RWPE2 (cell line): ENCODE measurements at regions not wholly inside any gene's neighbourhood (a gene's known extent, or its start where the extent isn't known, plus 50 kb on each side); places are given as distances from the start of the nearest gene placed in this dataset.

Experiments used
- ATAC-seq: fragments of 200-7000 bp; cut with Tn5 transposase; 3 replicates; pipeline ENCODE4 v1.9.1; 2021; ENCODE audit warnings: low read depth
- DNase-seq: peaks from one replicate; pipeline ENCODE4 v3.0.0-alpha.2; 2020; ENCODE audit warnings: low spot score
- H3K27ac ChIP-seq: fragments of 450-650 bp; 2 replicates; pipeline ENCODE4 v1.5.1; 2017; ENCODE audit warnings: mild to moderate bottlenecking; ENCODE audit not compliant: poor library complexity, severe bottlenecking
- H3K27me3 ChIP-seq: fragments of 250-450 bp; sonication (Bioruptor Pico); 2 replicates; pipeline ENCODE4 v1.5.1; 2021; ENCODE audit warnings: mild to moderate bottlenecking, moderate library complexity; ENCODE audit not compliant: insufficient read depth, poor library complexity, severe bottlenecking
- H3K36me3 ChIP-seq: fragments of 250-450 bp; sonication (Bioruptor Pico); 2 replicates; pipeline ENCODE4 v1.5.1; 2020; ENCODE audit warnings: low read depth, mild to moderate bottlenecking, moderate library complexity
- H3K4me1 ChIP-seq: fragments of 250-450 bp; sonication (Bioruptor Pico); 2 replicates; pipeline ENCODE4 v1.5.1; 2021; ENCODE audit warnings: mild to moderate bottlenecking, moderate library complexity; ENCODE audit not compliant: insufficient read depth, poor library complexity, severe bottlenecking
- H3K4me3 ChIP-seq: fragments of 250-450 bp; sonication (Bioruptor Pico); 2 replicates; pipeline ENCODE4 v1.5.1; 2021; ENCODE audit warnings: mild to moderate bottlenecking, moderate library complexity; ENCODE audit not compliant: severe bottlenecking
- H3K9me3 ChIP-seq: fragments of 250-450 bp; sonication (Bioruptor Pico); 2 replicates; pipeline ENCODE4 v1.5.1; 2021; ENCODE audit warnings: mild to moderate bottlenecking, moderate library complexity; ENCODE audit not compliant: severe bottlenecking
- TF ChIP-seq, protein P1 (sequence below): fragments of 450-650 bp; IDR thresholded peaks from one replicate; pipeline ENCODE4 v1.5.1; 2017; ENCODE audit warnings: mild to moderate bottlenecking, moderate library complexity; ENCODE audit not compliant: poor library complexity, severe bottlenecking

DNA sequence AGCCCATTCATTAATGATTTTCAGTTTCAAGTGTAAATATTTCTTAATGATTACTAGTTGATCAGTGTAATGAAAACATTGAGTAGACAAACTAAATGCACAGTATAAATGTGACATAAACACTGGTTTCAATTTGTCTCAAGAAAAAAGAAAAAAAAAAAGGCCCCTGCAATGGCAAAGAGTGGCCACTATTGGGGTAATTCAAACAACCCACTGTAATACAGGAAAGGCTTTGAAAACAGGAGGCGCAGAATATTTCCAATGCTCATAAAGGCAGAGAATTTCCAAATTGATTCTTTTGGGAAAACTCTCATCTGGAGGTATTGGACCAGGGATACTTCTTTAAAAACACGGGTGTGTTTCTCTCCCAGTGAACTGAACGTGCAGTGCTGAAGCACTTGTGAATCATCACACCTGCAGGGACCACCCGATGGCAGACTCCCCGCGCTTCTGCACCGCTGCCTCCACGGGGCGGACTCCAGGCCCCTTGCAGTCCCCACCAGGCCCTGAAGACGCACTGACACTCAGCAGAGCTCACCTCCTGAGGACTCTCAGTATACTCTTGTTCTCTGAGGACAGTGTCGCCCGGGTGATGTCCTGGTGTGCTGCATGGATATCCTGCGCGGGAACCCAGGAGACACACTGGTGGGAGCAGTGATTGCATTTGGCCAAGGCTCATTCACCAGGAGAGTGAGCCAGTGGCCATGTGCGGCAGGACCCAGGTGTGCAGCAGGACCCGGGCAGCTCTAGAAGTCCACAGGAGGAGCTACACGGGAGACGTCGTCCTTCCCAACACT, 227.6 kb upstream of the IRX4 start:
- ATAC-seq (no peak), DNase-seq (no peak)
- H3K36me3 ChIP-seq, result no peaks in the 10 kb centered on the region
- H3K27ac ChIP-seq, result no peak overlapping the region
- H3K4me3 ChIP-seq, result no peak overlapping the region
- no peaks in the 10 kb centered on the region for H3K9me3 ChIP-seq
- TF ChIP-seq, protein P1, sequence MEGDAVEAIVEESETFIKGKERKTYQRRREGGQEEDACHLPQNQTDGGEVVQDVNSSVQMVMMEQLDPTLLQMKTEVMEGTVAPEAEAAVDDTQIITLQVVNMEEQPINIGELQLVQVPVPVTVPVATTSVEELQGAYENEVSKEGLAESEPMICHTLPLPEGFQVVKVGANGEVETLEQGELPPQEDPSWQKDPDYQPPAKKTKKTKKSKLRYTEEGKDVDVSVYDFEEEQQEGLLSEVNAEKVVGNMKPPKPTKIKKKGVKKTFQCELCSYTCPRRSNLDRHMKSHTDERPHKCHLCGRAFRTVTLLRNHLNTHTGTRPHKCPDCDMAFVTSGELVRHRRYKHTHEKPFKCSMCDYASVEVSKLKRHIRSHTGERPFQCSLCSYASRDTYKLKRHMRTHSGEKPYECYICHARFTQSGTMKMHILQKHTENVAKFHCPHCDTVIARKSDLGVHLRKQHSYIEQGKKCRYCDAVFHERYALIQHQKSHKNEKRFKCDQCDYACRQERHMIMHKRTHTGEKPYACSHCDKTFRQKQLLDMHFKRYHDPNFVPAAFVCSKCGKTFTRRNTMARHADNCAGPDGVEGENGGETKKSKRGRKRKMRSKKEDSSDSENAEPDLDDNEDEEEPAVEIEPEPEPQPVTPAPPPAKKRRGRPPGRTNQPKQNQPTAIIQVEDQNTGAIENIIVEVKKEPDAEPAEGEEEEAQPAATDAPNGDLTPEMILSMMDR, result no peak
- H3K4me1 ChIP-seq, result no peaks in the 10 kb centered on the region
- H3K27me3 ChIP-seq, result peaks cover 29% of the 10 kb centered on the region

DNA sequence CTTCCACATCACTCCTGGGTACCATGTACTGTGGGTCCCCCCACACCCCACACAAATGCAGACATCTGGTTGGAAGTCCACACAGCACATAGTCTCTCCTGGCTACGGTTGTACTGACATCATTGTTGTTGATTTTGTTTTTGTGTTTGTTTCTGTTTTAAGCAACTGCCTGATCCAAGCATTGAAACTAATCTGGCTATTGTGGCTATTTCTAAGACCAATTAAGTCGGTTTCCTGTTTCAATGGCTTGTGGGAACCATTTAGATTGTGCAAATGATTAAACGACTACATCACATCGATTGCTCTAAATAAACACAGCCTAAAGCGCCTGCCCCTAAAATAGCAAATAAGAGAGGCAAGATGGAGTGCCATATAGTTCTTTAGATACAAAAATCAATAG, 226.8 kb upstream of the IRX4 start:
- no peaks in the 10 kb centered on the region for H3K36me3 ChIP-seq
- ATAC-seq (no peak), DNase-seq (no peak)
- no peak overlapping the region for H3K4me3 ChIP-seq
- H3K4me1 ChIP-seq, result no peaks in the 10 kb centered on the region
- H3K27me3 ChIP-seq, result peaks cover 29% of the 10 kb centered on the region
- TF ChIP-seq, protein P1, result no peak
- H3K9me3 ChIP-seq, result no peaks in the 10 kb centered on the region
- H3K27ac ChIP-seq, result no peak overlapping the region

DNA sequence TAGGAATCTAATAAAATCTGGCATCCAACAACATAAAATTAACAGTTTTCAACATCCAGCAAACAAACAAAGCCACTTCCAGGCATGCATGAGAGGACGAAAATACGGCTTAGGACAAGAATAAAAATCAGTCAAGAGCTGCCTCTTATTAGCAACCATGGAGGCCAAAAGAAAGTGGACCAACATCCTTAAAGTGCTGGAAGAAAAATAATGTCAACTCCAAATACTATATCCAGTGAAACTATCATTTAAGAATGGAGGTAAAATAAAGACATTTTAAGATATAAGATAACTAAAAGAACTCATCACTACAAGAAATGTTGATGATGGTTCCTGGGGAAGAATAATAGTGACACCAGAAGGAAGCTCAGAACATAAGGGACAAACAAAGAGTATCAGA, 224.0 kb upstream of the IRX4 start:
- DNase-seq (no peak), ATAC-seq (no peak)
- H3K27me3 ChIP-seq, result peaks cover 12% of the 10 kb centered on the region
- no peaks in the 10 kb centered on the region for H3K4me1 ChIP-seq
- TF ChIP-seq, protein P1, result no peak
- no peak overlapping the region for H3K4me3 ChIP-seq
- H3K27ac ChIP-seq, result no peak overlapping the region
- H3K36me3 ChIP-seq, result no peaks in the 10 kb centered on the region
- H3K9me3 ChIP-seq, result no peaks in the 10 kb centered on the region

- no peak overlapping the region for H3K4me3 ChIP-seq
- H3K4me1 ChIP-seq, result no peaks in the 10 kb centered on the region
- H3K36me3 ChIP-seq, result no peaks in the 10 kb centered on the region
- no peaks in the 10 kb centered on the region for H3K9me3 ChIP-seq
- H3K27me3 ChIP-seq, result peaks cover 9% of the 10 kb centered on the region
- DNase-seq, result no peak
- ATAC-seq, result no peak; the same call in 2 of the 3 replicates
- H3K27ac ChIP-seq, result no peak overlapping the region
- TF ChIP-seq, protein P1, result no peak
Measured at GRCh38 chr5:2105141-2105540, 222.4 kb upstream of the IRX4 start.

DNA sequence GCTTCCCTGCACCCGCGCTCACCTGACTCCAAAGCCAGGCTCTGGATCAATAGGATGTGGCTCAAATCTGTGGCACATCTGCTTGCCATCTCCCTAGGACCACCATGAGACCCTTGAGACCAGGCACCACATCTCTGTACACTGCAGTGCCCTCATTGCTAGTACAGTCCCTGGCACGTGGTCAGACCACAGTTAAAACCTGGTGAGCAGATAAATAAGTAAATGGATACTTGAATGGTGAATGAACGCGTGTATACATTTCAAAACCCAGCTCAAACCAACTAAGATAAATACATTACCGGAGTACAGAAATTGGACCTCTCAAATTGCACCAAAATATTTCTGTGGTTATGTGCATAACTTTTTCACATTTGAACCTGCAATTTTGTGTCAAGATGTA, 221.2 kb upstream of the IRX4 start:
- TF ChIP-seq, protein P1, result no peak
- Histone ChIP-seq H3K27me3 (peaks cover 9% of the 10 kb centered on the region), H3K4me3 (no peak overlapping the region), H3K36me3 (no peaks in the 10 kb centered on the region), H3K4me1 (no peaks in the 10 kb centered on the region), H3K9me3 (no peaks in the 10 kb centered on the region), H3K27ac (no peak overlapping the region)
- DNase-seq, result no peak
- ATAC-seq, result no peak
